ENCODE measurements at regions not wholly inside any gene's neighbourhood (a gene's known extent, or its start where the extent isn't known, plus 50 kb on each side); places are given as distances from the start of the nearest gene placed in this dataset.
"Not testable (repeated sequence)": the region's sequence is repeated elsewhere in the genome, so short reads cannot be mapped to it uniquely, and the experiment has no call there.

GRCh38 chrX:55813150-55813549, 95.6 kb downstream of the RRAGB start:
- DNase-seq, result no peak

- DNase-seq, result no peak
These were observed 98.0 kb downstream of the RRAGB start for GRCh38 chrX:55815546-55815945.

GRCh38 chrX:55816023-55816422, 98.5 kb downstream of the RRAGB start:
- DNase-seq, result no peak

GRCh38 chrX:55818673-55819375, 101.3 kb downstream of the RRAGB start:
- no peak for DNase-seq

- DNase-seq, result no peak
These were observed 121.9 kb downstream of the RRAGB start for GRCh38 chrX:55839485-55839884.

- DNase-seq, result no peak
These were observed 124.6 kb downstream of the RRAGB start for GRCh38 chrX:55841962-55842752.

GRCh38 chrX:55866779-55867178, 149.2 kb downstream of the RRAGB start:
- not testable (repeated sequence) for DNase-seq

GRCh38 chrX:55867181-55867651, 149.7 kb downstream of the RRAGB start:
- DNase-seq, result no peak

GRCh38 chrX:55867708-55868107, 150.2 kb downstream of the RRAGB start:
- no peak for DNase-seq

GRCh38 chrX:55874807-55875206, 157.3 kb downstream of the RRAGB start:
- no peak for DNase-seq

GRCh38 chrX:55883541-55883940, 166.0 kb downstream of the RRAGB start:
- DNase-seq, result not testable (repeated sequence)

GRCh38 chrX:55907968-55908607, 190.5 kb downstream of the RRAGB start:
- peak; percentile 78 for DNase-seq

- DNase-seq, result peak; percentile 63
These were observed 191.2 kb downstream of the RRAGB start for GRCh38 chrX:55908661-55909212.

- DNase-seq, result no peak
These were observed 202.0 kb downstream of the RRAGB start for GRCh38 chrX:55919367-55920221.

GRCh38 chrX:55924574-55924973, 207.0 kb downstream of the RRAGB start:
- DNase-seq, result no peak

GRCh38 chrX:55928529-55928928, 211.0 kb downstream of the RRAGB start:
- not testable (repeated sequence) for DNase-seq

Measured in eye (tissue), 1 donor.